Mesendoderm (in vitro differentiated cells): ENCODE measurements at regions not wholly inside any gene's neighbourhood (a gene's known extent, or its start where the extent isn't known, plus 50 kb on each side); places are given as distances from the start of the nearest gene placed in this dataset.
A peak's percentile ranks its signal among the peaks of the same experiment; 100 is the strongest.

ENCODE experiments used
- DNase-seq: peaks from one replicate; pipeline ENCODE4 v3.0.0; 2013
- H2AK5ac ChIP-seq: 2 replicates; pipeline ENCODE4 v1.6.1; 2013; ENCODE audit warnings: low read length, inconsistent platforms
- H2BK120ac ChIP-seq: 2 replicates; pipeline ENCODE4 v1.6.1; 2013; ENCODE audit warnings: low read depth, mild to moderate bottlenecking, low read length, moderate library complexity, mixed read lengths
- H2BK15ac ChIP-seq: replicated peaks from 2 replicates; pipeline ENCODE4 v1.6.1; 2013; ENCODE audit warnings: low read depth, mild to moderate bottlenecking, moderate library complexity
- H2BK5ac ChIP-seq: 2 replicates; pipeline ENCODE4 v1.6.1; 2013; ENCODE audit warnings: low read length, inconsistent platforms
- H3K18ac ChIP-seq: 2 replicates; pipeline ENCODE4 v1.6.1; 2013; ENCODE audit warnings: mild to moderate bottlenecking, low read length, mixed read lengths
- H3K23ac ChIP-seq: one replicate; pipeline ENCODE4 v1.6.1; 2013; ENCODE audit warnings: low read length
- H3K27ac ChIP-seq: 2 replicates; pipeline ENCODE4 v1.5.1; 2013; ENCODE audit warnings: low read depth, mild to moderate bottlenecking, inconsistent platforms, low read length, moderate library complexity
- H3K27me3 ChIP-seq: 2 replicates; pipeline ENCODE4 v1.6.1; 2013; ENCODE audit warnings: low read length, control low read depth, mild to moderate bottlenecking, inconsistent platforms; ENCODE audit not compliant: insufficient read depth, poor library complexity
- H3K36me3 ChIP-seq: 2 replicates; pipeline ENCODE4 v1.6.1; 2013; ENCODE audit warnings: low read length, inconsistent platforms; ENCODE audit not compliant: control insufficient read depth, insufficient read depth
- H3K4ac ChIP-seq: one replicate; pipeline ENCODE4 v1.6.1; 2013; ENCODE audit warnings: low read depth, mild to moderate bottlenecking, low read length, moderate library complexity
- H3K4me1 ChIP-seq: 2 replicates; pipeline ENCODE4 v1.6.1; 2013; ENCODE audit warnings: low read depth, low read length, inconsistent platforms; ENCODE audit not compliant: control insufficient read depth
- H3K4me2 ChIP-seq: 2 replicates; pipeline ENCODE4 v1.6.1; 2013; ENCODE audit warnings: low read length
- H3K4me3 ChIP-seq: 2 replicates; pipeline ENCODE4 v1.5.1; 2013; ENCODE audit warnings: mild to moderate bottlenecking, low read length
- H3K56ac ChIP-seq: one replicate; pipeline ENCODE4 v1.6.1; 2013; ENCODE audit warnings: low read length
- H3K79me1 ChIP-seq: 2 replicates; pipeline ENCODE4 v1.6.1; 2013; ENCODE audit warnings: low read length, inconsistent platforms
- H3K79me2 ChIP-seq: 2 replicates; pipeline ENCODE4 v1.6.1; 2013; ENCODE audit warnings: mild to moderate bottlenecking, low read length; ENCODE audit not compliant: control insufficient read depth, insufficient read depth
- H3K9ac ChIP-seq: 2 replicates; pipeline ENCODE4 v1.6.1; 2013; ENCODE audit warnings: low read length, inconsistent platforms
- H4K5ac ChIP-seq: one replicate; pipeline ENCODE4 v1.6.1; 2013; ENCODE audit warnings: low read length
- H4K8ac ChIP-seq: one replicate; pipeline ENCODE4 v1.6.1; 2013; ENCODE audit warnings: low read depth, mild to moderate bottlenecking, control low read depth, low read length, moderate library complexity
- WGBS: extraction: QIAGEN DNeasy Blood & Tissue Kit; methylation state at CpG from one replicate; pipeline ENCODE4 v1.1.7; 2013; ENCODE audit warnings: low lambda C conversion rate, missing lambda C conversion rate; ENCODE audit not compliant: insufficient coverage; ENCODE audit errors: extremely low coverage; 5-methylcytosine and 5-hydroxymethylcytosine counted together

DNA sequence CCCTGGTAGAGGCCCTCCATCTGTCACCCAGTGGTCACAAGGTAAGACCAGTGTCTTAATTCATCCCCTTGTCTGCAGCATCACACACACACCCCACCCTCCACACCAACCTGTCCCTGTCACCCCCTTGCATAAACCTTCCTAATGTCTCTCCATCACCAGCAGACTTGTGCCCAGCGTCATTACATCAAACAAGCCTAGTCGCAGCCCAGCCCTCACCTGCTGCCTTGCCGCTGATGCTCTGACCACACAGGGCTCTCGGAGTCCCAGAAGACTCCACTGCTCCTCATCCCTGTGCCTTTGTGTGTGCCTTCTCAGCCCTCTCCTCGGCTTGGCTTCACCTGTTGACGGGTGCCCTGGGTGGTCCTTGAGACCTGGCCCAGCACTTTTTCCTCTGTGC, 171.2 kb downstream of the GLI2 start:
- peaks cover 1% of the 10 kb centered on the region for H3K79me1 ChIP-seq
- no peaks in the 10 kb centered on the region for H3K4me1 ChIP-seq

DNA sequence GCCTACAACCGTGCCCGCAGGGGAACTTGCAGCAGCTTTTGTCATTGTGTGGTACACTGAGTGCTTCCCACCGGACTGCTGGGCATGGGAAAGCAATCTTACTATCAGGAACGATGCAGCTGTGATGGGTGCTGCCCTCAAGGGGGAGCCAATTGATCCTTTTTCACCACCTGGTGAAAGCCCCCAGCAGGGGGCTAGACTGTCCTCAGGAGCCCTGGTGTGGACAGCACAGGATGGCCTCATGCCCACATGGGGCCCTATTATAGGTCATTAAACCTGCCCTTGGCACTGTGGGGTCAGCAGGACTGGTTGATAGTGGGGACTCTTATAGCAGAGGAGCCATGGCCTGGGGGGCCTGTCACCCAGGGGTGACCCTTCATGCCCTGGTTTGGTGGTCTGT, 172.2 kb downstream of the GLI2 start:
- Histone ChIP-seq H3K9ac (no peak overlapping the region), H3K4me3 (no peak overlapping the region), H2AK5ac (no peak overlapping the region), H2BK5ac (no peak overlapping the region), H3K79me1 (peaks cover 3% of the 10 kb centered on the region), H3K79me2 (no peaks in the 10 kb centered on the region), H4K5ac (no peak overlapping the region), H3K27ac (no peak overlapping the region), H3K56ac (no peak overlapping the region), H3K23ac (no peak overlapping the region), H3K36me3 (no peaks in the 10 kb centered on the region), H2BK120ac (no peak overlapping the region), H3K18ac (no peak overlapping the region), H3K4me2 (no peak overlapping the region), H4K8ac (no peak overlapping the region), H3K27me3 (no peaks in the 10 kb centered on the region), H3K4ac (no peak overlapping the region), H2BK15ac (no peak overlapping the region), H3K4me1 (no peaks in the 10 kb centered on the region)
- no CpG with 5 or more reads among the region's 4 CpGs for WGBS
- DNase-seq = peak; percentile 26

More for the DNA sequence above, 171.2 kb downstream of the GLI2 start:
- Histone ChIP-seq H2BK120ac (no peak overlapping the region), H3K18ac (no peak overlapping the region), H3K4ac (no peak overlapping the region), H3K79me2 (no peaks in the 10 kb centered on the region), H3K23ac (no peak overlapping the region), H3K27ac (no peak overlapping the region), H2BK15ac (no peak overlapping the region), H4K5ac (no peak overlapping the region), H3K36me3 (no peaks in the 10 kb centered on the region), H2AK5ac (no peak overlapping the region), H2BK5ac (no peak overlapping the region), H3K56ac (no peak overlapping the region), H3K4me3 (no peak overlapping the region), H3K9ac (no peak overlapping the region), H3K27me3 (no peaks in the 10 kb centered on the region), H4K8ac (no peak overlapping the region), H3K4me2 (no peak overlapping the region)
- DNase-seq = no peak
- no CpG with 5 or more reads among the region's 6 CpGs for WGBS

GRCh38 chr2:120908314-120908975, 172.8 kb downstream of the GLI2 start:
- H3K79me2 ChIP-seq = no peaks in the 10 kb centered on the region
- H3K4me3 ChIP-seq = no peak overlapping the region
- no peak overlapping the region for H2BK5ac ChIP-seq
- no peak overlapping the region for H3K56ac ChIP-seq
- H4K5ac ChIP-seq = no peak overlapping the region
- H4K8ac ChIP-seq = no peak overlapping the region
- H3K27me3 ChIP-seq = no peaks in the 10 kb centered on the region
- H2BK15ac ChIP-seq = no peak overlapping the region
- H3K4ac ChIP-seq = no peak overlapping the region
- no peak overlapping the region for H3K18ac ChIP-seq
- no CpG with 5 or more reads among the region's 5 CpGs for WGBS
- DNase-seq = no peak
- H2AK5ac ChIP-seq = no peak overlapping the region
- H2BK120ac ChIP-seq = no peak overlapping the region
- H3K27ac ChIP-seq = no peak overlapping the region
- H3K4me1 ChIP-seq = no peaks in the 10 kb centered on the region
- no peak overlapping the region for H3K23ac ChIP-seq
- no peak overlapping the region for H3K4me2 ChIP-seq
- H3K79me1 ChIP-seq = peaks cover 3% of the 10 kb centered on the region
- no peaks in the 10 kb centered on the region for H3K36me3 ChIP-seq
- H3K9ac ChIP-seq = no peak overlapping the region

DNA sequence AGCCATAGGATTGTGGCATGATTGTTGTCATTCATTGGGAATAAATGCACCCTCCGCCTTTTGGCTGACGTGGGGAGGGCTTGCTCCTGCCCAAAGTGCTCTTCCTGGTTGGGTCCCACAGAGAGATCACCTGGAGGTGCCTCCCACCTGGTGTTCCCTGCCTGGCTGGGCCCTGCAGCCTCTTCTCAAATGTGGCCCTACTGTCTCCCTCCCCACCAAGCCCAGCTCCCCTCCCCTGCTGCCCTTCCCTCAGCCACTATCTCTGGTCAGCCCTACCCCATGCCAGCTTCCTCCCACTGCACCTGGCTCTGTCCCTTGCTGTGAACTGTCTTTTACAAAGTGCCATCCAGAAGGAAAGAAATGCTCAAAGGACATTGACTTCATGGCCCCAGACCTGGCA, 173.4 kb downstream of the GLI2 start:
- Histone ChIP-seq H2BK120ac (no peak overlapping the region), H3K4me1 (no peaks in the 10 kb centered on the region), H3K4me2 (no peak overlapping the region), H2BK15ac (no peak overlapping the region), H3K36me3 (no peaks in the 10 kb centered on the region), H3K27ac (no peak overlapping the region), H3K23ac (peak overlapping the region; percentile 89), H3K56ac (no peak overlapping the region), H3K4ac (no peak overlapping the region), H3K79me2 (no peaks in the 10 kb centered on the region), H2AK5ac (no peak overlapping the region), H3K9ac (no peak overlapping the region), H3K18ac (no peak overlapping the region), H3K4me3 (no peak overlapping the region), H2BK5ac (no peak overlapping the region), H3K79me1 (peaks cover 7% of the 10 kb centered on the region), H3K27me3 (no peaks in the 10 kb centered on the region), H4K5ac (no peak overlapping the region), H4K8ac (no peak overlapping the region)
- no peak for DNase-seq
- no CpG with 5 or more reads among the region's 2 CpGs for WGBS

GRCh38 chr2:120910164-120910563, 174.5 kb downstream of the GLI2 start:
- WGBS = no CpG with 5 or more reads among the region's 5 CpGs
- H4K5ac ChIP-seq = no peak overlapping the region
- DNase-seq = no peak
- H3K56ac ChIP-seq = no peak overlapping the region
- H3K27me3 ChIP-seq = no peaks in the 10 kb centered on the region
- no peak overlapping the region for H4K8ac ChIP-seq
- no peak overlapping the region for H2BK15ac ChIP-seq
- no peak overlapping the region for H2AK5ac ChIP-seq
- no peaks in the 10 kb centered on the region for H3K36me3 ChIP-seq
- no peak overlapping the region for H2BK120ac ChIP-seq
- H3K9ac ChIP-seq = no peak overlapping the region
- H3K4me2 ChIP-seq = no peak overlapping the region
- H3K23ac ChIP-seq = no peak overlapping the region
- no peak overlapping the region for H3K27ac ChIP-seq
- no peaks in the 10 kb centered on the region for H3K4me1 ChIP-seq
- H3K79me1 ChIP-seq = peaks cover 7% of the 10 kb centered on the region
- no peak overlapping the region for H3K4me3 ChIP-seq
- no peaks in the 10 kb centered on the region for H3K79me2 ChIP-seq
- no peak overlapping the region for H2BK5ac ChIP-seq
- H3K4ac ChIP-seq = no peak overlapping the region
- no peak overlapping the region for H3K18ac ChIP-seq
